A172 (cell line): ENCODE measurements at regions not wholly inside any gene's neighbourhood (a gene's known extent, or its start where the extent isn't known, plus 50 kb on each side); places are given as distances from the start of the nearest gene placed in this dataset.
A peak's percentile ranks its signal among the peaks of the same experiment; 100 is the strongest.

ENCODE experiments used
- DNase-seq: peaks from one replicate; pipeline ENCODE4 v3.0.0-alpha.2; 2015; ENCODE audit warnings: low spot score

- no peak for DNase-seq
Measured at GRCh38 chr11:112751329-112751728, 209.9 kb upstream of the NCAM1 start.

GRCh38 chr11:112751772-112752171, 209.4 kb upstream of the NCAM1 start:
- no peak for DNase-seq

- DNase-seq, result no peak
Measured at GRCh38 chr11:112752563-112752962, 208.7 kb upstream of the NCAM1 start.

GRCh38 chr11:112753706-112754105, 207.5 kb upstream of the NCAM1 start:
- DNase-seq, result no peak

- no peak for DNase-seq
Measured at GRCh38 chr11:112759418-112759817, 201.8 kb upstream of the NCAM1 start.

GRCh38 chr11:112760396-112761059, 200.7 kb upstream of the NCAM1 start:
- no peak for DNase-seq

GRCh38 chr11:112761911-112762706, 199.1 kb upstream of the NCAM1 start:
- no peak for DNase-seq

- DNase-seq, result no peak
Measured at GRCh38 chr11:112762707-112763090, 198.5 kb upstream of the NCAM1 start.

- no peak for DNase-seq
Measured at GRCh38 chr11:112765337-112765736, 195.9 kb upstream of the NCAM1 start.

GRCh38 chr11:112769170-112769569, 192.1 kb upstream of the NCAM1 start:
- DNase-seq, result no peak

- no peak for DNase-seq
Measured at GRCh38 chr11:112769584-112769983, 191.6 kb upstream of the NCAM1 start.

- DNase-seq, result no peak
Measured at GRCh38 chr11:112770033-112770432, 191.2 kb upstream of the NCAM1 start.

GRCh38 chr11:112770487-112770886, 190.7 kb upstream of the NCAM1 start:
- no peak for DNase-seq

- DNase-seq, result no peak
Measured at GRCh38 chr11:112771851-112772250, 189.4 kb upstream of the NCAM1 start.

- no peak for DNase-seq
Measured at GRCh38 chr11:112773264-112773663, 188.0 kb upstream of the NCAM1 start.

GRCh38 chr11:112776834-112777233, 184.4 kb upstream of the NCAM1 start:
- DNase-seq, result no peak

GRCh38 chr11:112777283-112777751, 183.9 kb upstream of the NCAM1 start:
- DNase-seq, result no peak

GRCh38 chr11:112778091-112778876, 182.9 kb upstream of the NCAM1 start:
- DNase-seq, result no peak

GRCh38 chr11:112778877-112779266, 182.3 kb upstream of the NCAM1 start:
- DNase-seq, result no peak

- peak; percentile 54 for DNase-seq
Measured at GRCh38 chr11:112780351-112781087, 180.7 kb upstream of the NCAM1 start.

GRCh38 chr11:112783945-112784322, 177.3 kb upstream of the NCAM1 start:
- DNase-seq, result no peak
